C4-2B (cell line): ENCODE measurements at regions not wholly inside any gene's neighbourhood (a gene's known extent, or its start where the extent isn't known, plus 50 kb on each side); places are given as distances from the start of the nearest gene placed in this dataset.

Source experiments
- ZFX ChIP-seq: fragments of 450-650 bp; IDR thresholded peaks from 2 replicates; pipeline ENCODE4 v1.6.1; 2017
- TF ChIP-seq, protein P1 (sequence below): fragments of 450-650 bp; conservative IDR thresholded peaks from 2 replicates; pipeline ENCODE4 v1.5.1; 2017; ENCODE audit warnings: mild to moderate bottlenecking

DNA sequence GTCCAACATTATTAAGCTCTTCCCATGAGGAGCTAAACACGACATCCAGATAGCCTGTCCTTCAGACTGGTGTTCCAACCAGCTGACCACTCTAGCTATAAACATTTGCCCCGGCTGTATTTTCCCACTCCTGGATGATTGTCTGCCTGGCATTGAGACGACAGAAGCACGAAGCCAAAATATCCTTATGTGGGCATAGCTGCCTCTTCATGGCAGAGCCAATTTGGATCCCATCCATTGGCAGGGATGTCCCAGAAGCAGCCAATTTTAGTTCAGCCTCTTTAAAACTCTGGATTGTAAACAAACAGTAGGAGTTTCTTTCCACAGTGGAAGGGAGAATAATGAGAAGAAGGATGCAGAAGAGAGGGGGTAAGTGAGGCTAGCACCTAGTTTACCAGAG, 507.6 kb downstream of the CETN3 start:
- TF ChIP-seq, protein P1, sequence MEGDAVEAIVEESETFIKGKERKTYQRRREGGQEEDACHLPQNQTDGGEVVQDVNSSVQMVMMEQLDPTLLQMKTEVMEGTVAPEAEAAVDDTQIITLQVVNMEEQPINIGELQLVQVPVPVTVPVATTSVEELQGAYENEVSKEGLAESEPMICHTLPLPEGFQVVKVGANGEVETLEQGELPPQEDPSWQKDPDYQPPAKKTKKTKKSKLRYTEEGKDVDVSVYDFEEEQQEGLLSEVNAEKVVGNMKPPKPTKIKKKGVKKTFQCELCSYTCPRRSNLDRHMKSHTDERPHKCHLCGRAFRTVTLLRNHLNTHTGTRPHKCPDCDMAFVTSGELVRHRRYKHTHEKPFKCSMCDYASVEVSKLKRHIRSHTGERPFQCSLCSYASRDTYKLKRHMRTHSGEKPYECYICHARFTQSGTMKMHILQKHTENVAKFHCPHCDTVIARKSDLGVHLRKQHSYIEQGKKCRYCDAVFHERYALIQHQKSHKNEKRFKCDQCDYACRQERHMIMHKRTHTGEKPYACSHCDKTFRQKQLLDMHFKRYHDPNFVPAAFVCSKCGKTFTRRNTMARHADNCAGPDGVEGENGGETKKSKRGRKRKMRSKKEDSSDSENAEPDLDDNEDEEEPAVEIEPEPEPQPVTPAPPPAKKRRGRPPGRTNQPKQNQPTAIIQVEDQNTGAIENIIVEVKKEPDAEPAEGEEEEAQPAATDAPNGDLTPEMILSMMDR = no peak
- no peak for TF ChIP-seq ZFX
